Islet precursor cell (in vitro differentiated cells): ENCODE measurements at regions not wholly inside any gene's neighbourhood (a gene's known extent, or its start where the extent isn't known, plus 50 kb on each side); places are given as distances from the start of the nearest gene placed in this dataset.

Experiments
- DNase-seq: peaks from one replicate; pipeline ENCODE4 v3.0.0-alpha.2; 2018

DNA sequence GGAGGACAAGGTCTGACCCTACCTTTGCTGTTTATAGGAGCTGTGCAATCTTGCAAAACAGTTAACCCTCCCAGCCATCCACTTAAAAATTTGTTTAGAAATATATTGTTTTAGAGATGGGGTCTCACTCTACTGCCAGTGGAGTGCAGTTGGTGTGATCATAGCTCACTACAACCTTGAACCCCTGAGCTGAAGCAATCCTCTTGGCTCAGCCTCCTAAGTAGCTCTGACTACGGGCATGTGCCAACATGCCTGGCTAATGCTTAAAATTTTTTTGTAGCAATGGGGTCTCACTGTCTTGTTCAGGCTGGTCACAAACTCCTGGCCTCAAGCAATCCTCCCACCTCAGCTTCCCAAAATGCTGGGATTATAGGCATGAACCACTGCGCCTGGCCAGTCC lies 120.2 kb upstream of the PJA2 start:
- DNase-seq: no peak

GRCh38 chr5:109529520-109529919 lies 119.7 kb upstream of the PJA2 start:
- no peak for DNase-seq

DNA sequence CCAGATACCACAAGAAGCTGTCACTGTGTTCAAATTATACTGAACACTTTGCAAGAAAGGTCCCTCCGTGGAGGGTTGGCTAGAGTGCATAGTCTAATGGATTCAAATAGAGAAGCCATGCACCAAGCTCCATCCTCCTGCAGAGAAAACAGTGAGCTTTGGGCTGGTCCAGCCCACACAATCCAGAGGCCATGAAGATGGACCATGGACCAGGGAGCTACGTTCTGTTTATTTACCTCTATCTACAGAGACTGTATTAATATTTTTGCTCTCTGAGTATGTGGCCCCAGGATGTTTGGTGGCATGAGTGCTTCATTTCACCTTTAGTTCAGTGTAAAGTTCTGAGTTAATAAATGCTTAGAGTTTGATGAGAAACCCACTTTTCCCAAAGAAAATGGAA lies 114.8 kb upstream of the PJA2 start:
- no peak for DNase-seq

DNA sequence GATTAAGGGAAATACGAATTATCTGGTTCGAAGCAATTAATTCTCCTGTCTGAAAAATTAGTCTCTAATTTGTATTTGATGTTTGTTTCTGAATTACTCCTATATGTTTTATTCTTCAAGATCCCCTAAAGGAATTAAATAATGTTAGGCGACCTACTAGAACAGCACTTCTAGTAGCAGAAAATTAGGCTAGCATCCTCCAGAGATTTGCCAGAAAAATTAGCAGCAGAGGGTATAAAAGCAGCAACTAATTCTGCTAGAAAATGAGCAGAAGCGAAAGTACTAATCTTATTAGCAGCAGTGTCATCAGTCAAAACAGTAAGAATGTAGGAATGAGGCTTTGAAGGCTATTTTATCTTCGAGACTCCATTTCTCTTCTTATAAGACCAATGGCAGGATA lies 114.3 kb upstream of the PJA2 start:
- no peak for DNase-seq

GRCh38 chr5:109522404-109522803 lies 112.6 kb upstream of the PJA2 start:
- DNase-seq: no peak

DNA sequence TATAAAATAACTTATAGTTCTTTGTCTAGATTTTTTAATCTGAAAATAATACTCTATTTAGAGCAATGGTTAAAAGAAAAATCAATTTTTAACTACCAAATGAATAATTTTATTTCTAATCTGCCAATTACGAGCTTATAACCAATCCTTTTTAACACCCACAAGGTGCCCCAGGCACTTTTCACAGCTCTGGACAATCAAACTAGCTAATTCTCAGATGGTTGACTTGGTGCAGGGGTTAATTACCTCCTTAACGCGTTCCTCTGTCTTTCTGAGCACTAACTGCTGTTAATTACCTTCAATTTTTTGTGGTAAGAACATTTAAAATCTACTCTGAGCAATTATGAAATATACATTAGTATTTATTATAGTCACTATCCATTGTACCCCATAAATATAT lies 109.6 kb upstream of the PJA2 start:
- no peak for DNase-seq

DNA sequence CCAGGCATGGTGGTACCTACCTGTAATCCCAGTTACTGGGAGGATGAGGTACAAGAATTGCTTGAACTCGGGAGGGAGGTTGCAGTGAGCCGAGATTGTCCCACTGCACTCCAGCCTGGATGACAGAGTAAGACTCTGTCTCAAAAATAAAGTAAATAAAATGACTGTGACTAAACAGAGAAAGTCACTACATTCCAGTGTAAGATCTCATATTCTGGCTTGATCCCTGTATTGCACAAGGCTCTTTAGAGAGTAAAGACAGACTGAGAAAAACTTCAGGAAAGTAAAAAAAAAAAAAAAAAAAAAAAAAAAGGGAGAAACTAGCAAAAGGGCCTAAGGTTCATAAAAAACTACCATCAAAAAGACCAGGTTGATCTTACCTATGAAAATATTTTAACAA lies 106.6 kb upstream of the PJA2 start:
- no peak for DNase-seq

DNA sequence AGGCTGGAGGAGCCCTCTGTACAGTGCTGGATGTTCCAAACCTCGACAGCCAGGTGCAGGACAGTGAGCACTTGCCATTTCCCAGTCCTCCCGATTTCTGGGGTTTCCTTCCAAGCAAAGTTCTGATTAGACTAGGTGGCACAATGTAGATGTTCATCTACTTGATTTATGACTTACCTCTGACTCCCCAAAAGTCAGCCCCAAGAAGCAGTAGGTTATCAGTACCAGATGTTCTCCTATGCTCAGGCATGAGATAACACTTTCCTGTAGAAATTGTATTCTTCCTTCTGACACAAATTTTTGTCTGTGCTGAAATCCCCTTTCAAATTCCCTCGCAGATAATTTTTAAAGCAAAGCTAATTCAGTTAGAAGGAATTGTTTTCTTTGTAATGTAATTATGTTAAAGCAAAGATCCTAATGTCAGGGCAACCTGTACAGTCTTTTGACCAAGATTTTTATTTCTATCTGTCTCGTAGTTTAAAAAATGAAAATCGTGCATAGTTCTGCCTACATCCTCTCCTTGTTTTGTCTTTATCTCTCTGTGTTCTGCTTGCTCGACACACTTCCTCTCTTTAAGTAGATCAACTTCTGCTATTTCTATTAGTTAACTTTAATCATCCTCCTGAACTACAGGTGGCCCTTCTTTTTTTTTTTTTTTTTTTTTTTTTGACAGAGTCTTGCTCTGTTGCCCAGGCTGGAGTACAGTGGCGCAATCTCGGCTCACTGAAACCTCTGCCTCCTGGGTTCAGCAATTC lies 102.4 kb upstream of the PJA2 start:
- no peak for DNase-seq

DNA sequence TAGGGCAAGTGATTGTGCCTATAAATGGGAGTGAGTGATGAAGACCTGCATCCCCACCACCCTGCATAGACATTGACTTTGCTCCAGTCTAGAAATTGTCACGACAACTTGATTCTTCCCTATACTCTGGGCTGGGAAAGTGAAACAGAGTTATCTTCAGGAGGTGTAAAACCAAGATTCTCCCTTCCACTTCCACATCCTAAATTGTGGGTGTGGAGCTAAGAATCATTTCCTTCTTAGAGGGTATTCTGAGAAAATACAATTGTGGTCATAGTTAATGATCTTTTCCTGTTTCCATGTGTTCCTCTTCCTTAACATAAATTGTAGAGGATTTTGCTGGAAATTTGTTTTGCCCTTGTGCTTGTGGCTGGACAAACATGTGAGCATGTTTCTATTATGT lies 96.8 kb upstream of the PJA2 start:
- DNase-seq: no peak

GRCh38 chr5:109496112-109496511 lies 86.3 kb upstream of the PJA2 start:
- DNase-seq: no peak

DNA sequence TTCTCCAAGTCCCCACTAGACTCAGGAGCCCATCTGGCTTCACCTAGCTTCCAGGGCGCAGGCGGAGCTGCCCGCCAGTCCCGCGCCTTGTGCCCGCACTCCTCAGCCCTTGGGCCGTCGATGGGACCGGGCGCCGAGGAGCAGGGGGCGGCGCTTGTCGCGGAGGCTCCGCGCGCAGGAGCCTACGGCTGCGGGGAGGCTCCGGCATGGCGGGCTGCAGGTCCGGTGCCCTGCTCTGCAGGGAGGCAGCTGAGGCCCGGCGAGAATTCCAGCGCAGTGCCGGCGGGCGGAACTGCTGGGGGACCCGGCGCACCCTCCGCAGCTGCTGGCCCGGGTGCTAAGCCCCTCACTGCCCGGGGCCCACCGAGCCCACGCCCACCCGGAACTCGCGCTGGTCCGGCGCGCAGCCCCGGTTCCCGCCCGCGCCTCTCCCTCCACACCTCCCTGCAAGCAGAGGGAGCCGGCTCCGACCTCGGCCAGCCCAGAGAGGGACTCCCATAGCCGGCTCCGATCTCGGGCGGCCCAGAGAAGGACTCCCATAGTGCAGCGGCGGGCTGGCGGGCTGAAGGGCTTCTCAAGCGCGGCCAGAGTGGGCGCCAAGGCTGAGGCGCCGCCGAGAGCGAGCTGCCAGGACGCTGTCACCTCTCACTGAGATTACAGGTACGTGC lies 78.1 kb upstream of the PJA2 start:
- DNase-seq: no peak

- no peak for DNase-seq
Measured at GRCh38 chr5:109486200-109486804, 76.5 kb upstream of the PJA2 start.

GRCh38 chr5:109485030-109485429 lies 75.3 kb upstream of the PJA2 start:
- DNase-seq: no peak

GRCh38 chr5:109484597-109484996 lies 74.8 kb upstream of the PJA2 start:
- no peak for DNase-seq

DNA sequence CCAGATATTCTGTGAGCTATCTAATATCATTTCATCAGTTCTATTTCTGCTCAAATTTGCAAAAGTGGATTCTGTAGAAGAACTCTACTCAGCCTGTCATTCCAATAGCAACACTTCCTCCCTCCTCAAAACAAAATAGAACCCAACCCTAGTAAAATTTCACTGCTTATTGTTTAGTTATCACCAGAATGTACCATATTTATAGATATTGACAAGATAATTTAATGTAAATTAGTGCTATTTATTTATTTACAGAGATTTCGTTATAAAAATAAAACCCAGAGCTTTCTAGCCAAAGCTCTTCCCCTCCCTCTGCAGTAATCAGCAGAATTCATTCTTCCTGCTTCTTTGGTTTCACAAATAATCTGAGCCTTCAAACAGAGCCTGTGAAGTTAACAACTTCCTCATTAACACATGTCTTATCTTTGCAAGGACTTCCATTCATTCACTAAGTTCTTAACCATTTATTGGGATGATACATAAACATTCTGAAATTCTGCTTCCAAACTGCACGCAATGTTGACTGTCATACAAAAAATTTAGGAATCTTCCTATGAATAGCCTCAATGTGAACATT lies 73.7 kb upstream of the PJA2 start:
- no peak for DNase-seq

DNA sequence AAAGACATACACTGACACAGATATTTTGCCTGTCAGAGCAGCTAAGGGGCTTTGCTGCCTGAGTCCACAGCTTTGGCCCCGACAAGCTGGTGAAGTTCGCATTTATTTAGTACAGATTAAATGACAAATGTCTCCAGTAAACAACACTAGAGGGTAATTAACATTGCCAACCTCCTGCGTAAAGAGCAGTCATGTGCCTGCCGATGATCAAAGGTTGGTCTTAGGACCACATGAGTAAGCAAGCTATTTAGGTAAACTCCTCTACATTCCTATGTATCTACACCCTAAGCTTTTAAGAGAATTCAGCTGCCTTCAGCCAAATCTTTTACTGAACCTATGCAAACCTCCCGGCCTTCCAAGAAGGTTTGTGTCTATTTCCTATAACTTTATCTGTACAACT lies 73.0 kb upstream of the PJA2 start:
- no peak for DNase-seq

GRCh38 chr5:109479260-109479860 lies 69.6 kb upstream of the PJA2 start:
- DNase-seq: no peak

- DNase-seq: no peak
Measured at GRCh38 chr5:109478830-109479229, 69.1 kb upstream of the PJA2 start.

DNA sequence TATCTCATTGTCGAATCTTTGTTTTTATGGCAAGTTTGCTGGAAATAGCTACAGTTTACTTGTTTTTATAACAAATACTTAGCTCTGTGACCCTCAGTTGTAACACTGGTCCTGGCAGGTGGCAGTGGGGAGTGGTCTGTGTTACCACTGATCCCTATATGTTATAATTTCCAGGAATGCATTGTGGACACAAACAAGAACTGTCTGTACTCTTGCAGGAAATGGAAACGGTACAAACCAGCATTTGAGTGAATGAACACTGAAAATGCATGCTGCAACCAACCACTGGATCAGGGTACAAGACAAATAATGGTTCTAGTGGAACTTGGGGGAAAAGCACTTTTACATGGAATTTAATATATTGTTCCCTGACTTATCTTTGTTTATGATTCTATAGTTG lies 66.5 kb upstream of the PJA2 start:
- no peak for DNase-seq

DNA sequence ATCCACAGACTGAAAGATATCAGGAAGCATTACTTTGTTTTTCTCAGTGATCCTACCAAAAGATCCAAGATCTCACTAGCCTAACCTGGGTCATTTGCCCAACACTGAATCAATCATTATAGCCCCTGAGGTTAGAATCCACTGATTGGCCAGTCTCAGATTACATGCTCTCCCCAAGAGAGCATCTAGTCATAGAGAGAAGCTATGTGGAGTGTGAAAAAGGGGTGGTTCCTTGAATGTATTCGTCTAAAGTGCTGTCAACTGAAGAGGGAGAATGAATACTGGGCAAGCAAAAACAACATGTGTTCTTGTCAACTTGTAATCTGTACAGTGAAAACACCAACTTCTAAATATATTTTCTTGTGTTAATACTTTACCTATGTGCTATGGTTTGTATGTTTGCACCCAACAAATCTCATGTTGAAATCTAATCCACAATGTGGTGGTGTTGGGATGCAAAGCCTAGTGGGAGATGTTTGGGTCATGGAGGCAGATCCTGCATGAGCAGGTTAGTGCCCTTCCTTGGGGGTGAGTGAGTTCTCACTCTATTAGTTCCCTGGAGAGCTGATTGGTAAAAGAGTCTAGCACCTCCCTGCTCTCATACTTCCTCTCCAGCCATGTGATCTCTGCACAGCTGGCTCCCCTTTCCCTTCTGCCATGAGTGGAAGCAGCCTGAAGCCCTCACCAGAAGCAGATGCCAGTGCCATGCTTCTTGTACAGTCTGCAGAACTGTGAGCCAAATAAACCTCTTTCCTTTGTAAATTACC lies 60.3 kb upstream of the PJA2 start:
- DNase-seq: no peak

GRCh38 chr5:109468737-109469420 lies 59.1 kb upstream of the PJA2 start:
- DNase-seq: peak; percentile 74

GRCh38 chr5:109468288-109468676 lies 58.5 kb upstream of the PJA2 start:
- DNase-seq: no peak
